ENCODE measurements at regions not wholly inside any gene's neighbourhood (a gene's known extent, or its start where the extent isn't known, plus 50 kb on each side); places are given as distances from the start of the nearest gene placed in this dataset.

DNA sequence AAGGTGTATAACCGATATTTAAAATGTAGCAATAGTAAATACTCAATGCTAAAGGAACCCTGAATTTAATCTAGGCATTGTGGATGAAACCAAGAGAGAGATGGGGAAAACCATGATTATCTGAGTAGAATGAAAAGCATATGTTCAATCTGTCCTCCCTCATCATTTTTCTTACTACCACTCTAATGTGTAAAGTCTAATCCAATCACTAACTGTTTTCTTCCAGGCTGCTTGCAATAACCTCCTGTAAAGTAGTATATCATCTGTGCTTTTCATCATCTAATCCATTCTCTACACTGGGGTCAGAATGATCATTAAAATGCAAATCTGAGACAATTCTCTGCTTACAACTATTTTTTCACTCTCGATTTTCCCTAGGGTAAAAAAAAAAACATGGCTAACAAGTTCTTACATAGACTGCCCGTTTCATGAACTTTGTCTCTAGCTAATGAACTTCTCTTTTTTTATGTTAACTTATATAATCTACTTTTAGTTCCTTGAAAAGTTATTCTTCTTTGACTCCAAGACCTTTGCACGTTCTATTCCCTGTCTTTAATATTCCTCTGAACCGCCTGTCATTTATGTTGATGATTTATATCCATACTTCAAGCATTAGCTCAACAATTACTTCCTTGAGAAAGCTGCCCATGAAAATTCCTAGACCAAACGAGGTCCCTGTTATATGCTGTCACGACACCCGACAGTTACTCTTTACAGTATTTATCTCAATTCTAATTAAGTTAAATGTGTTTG lies 94.7 kb upstream of the SLC8A1 start:
- DNase-seq (ENCODE audit: low read depth), result no peak
- TF ChIP-seq, protein P1, sequence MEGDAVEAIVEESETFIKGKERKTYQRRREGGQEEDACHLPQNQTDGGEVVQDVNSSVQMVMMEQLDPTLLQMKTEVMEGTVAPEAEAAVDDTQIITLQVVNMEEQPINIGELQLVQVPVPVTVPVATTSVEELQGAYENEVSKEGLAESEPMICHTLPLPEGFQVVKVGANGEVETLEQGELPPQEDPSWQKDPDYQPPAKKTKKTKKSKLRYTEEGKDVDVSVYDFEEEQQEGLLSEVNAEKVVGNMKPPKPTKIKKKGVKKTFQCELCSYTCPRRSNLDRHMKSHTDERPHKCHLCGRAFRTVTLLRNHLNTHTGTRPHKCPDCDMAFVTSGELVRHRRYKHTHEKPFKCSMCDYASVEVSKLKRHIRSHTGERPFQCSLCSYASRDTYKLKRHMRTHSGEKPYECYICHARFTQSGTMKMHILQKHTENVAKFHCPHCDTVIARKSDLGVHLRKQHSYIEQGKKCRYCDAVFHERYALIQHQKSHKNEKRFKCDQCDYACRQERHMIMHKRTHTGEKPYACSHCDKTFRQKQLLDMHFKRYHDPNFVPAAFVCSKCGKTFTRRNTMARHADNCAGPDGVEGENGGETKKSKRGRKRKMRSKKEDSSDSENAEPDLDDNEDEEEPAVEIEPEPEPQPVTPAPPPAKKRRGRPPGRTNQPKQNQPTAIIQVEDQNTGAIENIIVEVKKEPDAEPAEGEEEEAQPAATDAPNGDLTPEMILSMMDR (IDR thresholded peaks at IDR 0.05; ENCODE audit: insufficient read depth, low read depth, low read length), result no peak
- H3K4me3 ChIP-seq (ENCODE audit: low read depth, low read length), result no peak overlapping the region

GRCh38 chr2:40548521-40548920 lies 96.6 kb upstream of the SLC8A1 start:
- TF ChIP-seq, protein P1 (IDR thresholded peaks at IDR 0.05; ENCODE audit: insufficient read depth, low read depth, low read length), result no peak
- no peak for DNase-seq (ENCODE audit: low read depth)
- H3K4me3 ChIP-seq (ENCODE audit: low read depth, low read length), result no peak overlapping the region

GRCh38 chr2:40550085-40550484 lies 98.2 kb upstream of the SLC8A1 start:
- TF ChIP-seq, protein P1 (IDR thresholded peaks at IDR 0.05; ENCODE audit: insufficient read depth, low read depth, low read length), result no peak
- no peak overlapping the region for H3K4me3 ChIP-seq (ENCODE audit: low read depth, low read length)
- no peak for DNase-seq (ENCODE audit: low read depth)

DNA sequence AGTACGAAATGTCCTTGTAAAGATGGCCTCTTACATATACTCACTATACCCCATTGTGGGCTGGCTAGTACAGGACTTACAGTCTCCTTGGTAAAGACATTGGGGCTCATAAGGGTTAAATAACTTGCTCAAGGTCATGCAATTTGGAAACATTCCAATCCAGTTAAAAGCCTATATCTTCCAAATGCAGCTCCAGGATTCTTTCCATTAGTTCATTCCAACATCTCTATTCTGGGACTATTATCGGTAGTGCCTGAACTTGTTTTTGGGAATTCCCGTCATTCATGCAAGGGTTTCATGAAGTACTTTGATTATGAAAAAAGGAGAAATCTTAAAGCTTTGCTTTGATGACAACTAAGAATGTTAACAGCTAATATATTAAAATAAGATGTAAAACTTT lies 99.2 kb upstream of the SLC8A1 start:
- no peak overlapping the region for H3K4me3 ChIP-seq (ENCODE audit: low read depth, low read length)
- TF ChIP-seq, protein P1 (IDR thresholded peaks at IDR 0.05; ENCODE audit: insufficient read depth, low read depth, low read length), result no peak
- no peak for DNase-seq (ENCODE audit: low read depth)

DNA sequence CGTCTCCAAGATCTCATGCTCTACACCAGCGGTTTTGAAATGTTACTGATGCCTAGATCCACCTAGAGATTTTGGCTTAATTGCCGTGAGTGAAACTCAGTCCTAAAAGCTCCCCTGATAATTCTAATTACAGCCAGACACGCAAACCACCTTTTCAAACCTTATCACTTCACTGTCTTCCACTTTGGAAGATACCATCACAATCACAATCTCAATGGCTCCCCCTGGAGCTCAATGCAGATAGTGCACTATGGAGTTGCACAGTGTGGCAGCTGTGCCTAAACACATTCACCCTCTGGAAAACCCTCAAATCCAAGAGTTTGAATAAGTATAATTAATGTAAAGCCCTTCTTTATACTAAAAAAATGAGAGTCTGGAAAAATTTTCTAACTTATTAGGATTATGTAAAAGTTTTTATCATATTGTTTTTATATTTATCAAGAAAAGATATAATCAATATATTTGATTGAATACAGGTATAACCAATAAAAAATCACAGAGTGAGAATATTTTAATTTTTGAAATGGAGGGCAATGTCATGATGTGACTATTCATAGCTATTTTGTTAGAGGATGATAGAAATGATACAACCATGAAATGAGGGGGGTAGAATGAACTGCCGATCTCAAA lies 102.9 kb upstream of the SLC8A1 start:
- peak; percentile 60 for DNase-seq (ENCODE audit: low read depth)
- TF ChIP-seq, protein P1 (IDR thresholded peaks at IDR 0.05; ENCODE audit: insufficient read depth, low read depth, low read length), result peak; percentile 97
- no peak overlapping the region for H3K4me3 ChIP-seq (ENCODE audit: low read depth, low read length)

DNA sequence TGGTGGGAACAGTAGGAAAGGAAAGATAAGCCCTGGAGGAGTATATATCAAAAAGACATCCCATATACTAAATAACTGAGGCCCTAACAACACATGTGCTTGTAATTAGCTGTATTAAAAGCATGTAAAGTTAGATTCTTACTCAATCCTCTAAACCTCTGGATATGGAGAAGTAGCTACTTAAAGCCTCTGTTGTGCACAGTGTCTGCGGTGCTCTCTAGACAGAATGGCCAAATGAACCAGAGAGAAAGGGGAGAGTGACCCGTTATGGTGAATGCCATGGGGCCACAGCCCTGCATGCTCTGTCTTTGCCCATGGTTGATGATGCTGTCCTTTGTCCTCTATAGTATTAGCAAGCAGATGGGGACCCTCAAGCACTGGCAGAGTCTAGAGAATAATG lies 104.4 kb upstream of the SLC8A1 start:
- TF ChIP-seq, protein P1 (IDR thresholded peaks at IDR 0.05; ENCODE audit: insufficient read depth, low read depth, low read length), result no peak
- DNase-seq (ENCODE audit: low read depth), result peak; percentile 7
- no peak overlapping the region for H3K4me3 ChIP-seq (ENCODE audit: low read depth, low read length)

Data from fibroblast of villous mesenchyme (primary cell).